GM19351 (cell line): ENCODE measurements at regions not wholly inside any gene's neighbourhood (a gene's known extent, or its start where the extent isn't known, plus 50 kb on each side); places are given as distances from the start of the nearest gene placed in this dataset.
"Not testable (repeated sequence)": the region's sequence is repeated elsewhere in the genome, so short reads cannot be mapped to it uniquely, and the experiment has no call there.

Source experiments
- ATAC-seq: cut with Tn5 transposase; IDR thresholded peaks from one replicate; pipeline ENCODE4 v1.9.1; 2021; ENCODE audit warnings: mild to moderate bottlenecking, moderate library complexity; ENCODE audit not compliant: unreplicated experiment

DNA sequence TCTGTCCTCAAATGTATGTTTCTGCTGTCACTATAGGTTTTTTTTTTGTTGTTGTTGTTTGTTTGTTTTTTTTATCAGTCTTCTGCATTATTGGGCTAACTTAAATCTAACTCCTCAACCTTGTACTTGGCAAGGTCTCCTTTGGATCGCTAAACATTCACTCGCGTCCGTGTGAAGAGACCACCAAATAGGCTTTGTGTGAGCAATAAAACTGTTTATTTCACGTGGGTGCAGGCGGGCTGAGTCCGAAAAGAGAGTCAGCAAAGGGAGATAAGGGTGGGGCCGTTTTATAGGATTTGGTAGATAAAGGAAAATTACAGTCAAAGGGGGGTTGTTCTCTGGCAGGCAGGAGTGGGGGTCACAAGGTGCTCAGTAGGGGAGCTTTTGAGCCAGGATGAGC, 845.6 kb upstream of the ANO3 start:
- not testable (repeated sequence) for ATAC-seq

DNA sequence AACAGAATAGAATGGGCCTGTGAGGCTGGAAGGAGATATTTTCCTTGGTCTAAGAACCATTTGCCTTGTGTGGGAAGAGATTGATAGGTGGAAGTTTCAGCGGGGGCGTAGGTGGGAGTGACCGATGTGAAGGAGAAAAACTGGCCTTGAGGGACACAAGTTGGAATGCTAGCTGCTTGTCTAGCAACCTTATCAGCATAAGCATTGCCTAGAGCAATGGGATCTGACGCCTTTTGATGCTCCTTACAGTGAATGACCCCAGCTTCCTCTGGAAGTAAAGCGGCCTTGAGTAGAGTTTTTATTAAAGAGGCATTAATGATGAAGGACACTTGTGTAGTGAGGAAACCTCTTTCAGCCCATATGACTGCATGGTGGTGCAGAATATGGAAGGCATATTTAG, 843.8 kb upstream of the ANO3 start:
- not testable (repeated sequence) for ATAC-seq

DNA sequence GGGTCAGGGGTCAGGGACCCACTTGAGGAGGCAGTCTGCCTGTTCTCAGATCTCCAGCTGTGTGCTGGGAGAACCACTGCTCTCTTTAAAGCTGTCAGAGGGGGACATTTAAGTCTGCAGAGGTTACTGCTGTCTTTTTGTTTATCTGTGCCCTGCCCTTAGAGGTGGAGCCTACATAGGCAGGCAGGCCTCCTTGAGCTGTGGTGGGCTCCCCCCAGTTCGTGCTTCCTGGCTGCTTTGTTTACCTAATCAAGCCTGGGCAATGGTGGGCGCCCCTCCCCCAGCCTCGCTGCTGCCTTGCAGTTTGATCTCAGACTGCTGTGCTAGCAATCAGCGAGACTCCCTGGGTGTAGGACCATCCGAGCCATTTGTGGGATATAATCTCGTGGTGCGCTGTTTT, 830.5 kb upstream of the ANO3 start:
- ATAC-seq: not testable (repeated sequence)

DNA sequence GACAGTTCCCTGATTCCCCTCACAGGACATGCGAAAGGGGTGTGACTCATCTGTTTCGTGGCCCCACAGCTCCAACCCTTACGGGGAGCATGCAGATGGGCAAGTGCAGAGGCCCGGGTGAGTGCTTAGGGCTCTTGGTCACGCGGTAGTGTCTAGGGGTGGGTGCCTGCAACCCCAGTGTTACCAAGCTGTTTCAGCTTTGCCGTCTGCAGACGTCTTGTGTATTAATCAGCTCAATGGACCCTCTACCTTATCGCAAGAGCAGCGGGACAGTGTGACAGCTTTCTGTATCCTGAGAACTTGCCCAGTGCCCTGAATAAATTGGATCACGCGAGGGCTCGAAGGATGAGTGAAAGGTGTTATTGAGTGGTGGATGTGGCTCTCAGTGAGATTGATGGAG, 816.4 kb upstream of the ANO3 start:
- no peak for ATAC-seq

DNA sequence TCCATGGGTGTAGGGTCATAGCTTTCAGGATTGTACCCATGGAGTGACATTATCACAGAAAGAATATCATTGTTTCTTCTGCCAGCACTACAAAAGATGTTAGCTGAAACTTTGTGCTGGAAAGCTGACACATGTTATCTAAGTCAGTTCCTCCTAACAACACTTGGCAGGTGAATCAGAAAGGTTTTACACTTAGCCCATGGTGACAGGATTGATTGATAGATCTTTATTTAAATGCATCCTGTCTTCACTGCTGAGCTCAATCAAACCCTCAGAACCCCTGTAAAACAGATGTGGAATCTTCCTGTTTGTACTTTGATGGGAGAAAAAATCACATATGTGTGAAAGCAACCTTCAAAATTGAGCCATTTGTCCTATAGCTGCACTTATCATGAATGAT, 811.5 kb upstream of the ANO3 start:
- ATAC-seq: no peak

DNA sequence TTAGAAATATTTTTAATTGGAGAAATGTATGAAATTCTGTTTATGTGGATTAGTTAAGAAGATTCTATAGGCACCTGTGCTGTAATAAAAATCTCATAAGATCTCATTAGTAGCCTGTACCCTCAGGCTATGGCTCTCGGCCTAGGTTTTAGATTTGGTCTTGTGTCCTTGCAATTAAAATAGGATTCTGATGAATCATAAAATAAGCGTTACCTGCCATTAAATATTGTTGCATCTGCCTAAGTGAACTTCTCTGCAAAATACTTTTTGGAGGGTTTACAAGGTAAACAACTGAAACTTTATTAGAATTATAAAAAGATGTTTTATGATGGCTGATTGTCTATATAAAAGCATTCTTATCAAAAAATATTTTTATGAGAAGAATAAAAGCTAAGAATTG, 804.1 kb upstream of the ANO3 start:
- ATAC-seq: no peak

DNA sequence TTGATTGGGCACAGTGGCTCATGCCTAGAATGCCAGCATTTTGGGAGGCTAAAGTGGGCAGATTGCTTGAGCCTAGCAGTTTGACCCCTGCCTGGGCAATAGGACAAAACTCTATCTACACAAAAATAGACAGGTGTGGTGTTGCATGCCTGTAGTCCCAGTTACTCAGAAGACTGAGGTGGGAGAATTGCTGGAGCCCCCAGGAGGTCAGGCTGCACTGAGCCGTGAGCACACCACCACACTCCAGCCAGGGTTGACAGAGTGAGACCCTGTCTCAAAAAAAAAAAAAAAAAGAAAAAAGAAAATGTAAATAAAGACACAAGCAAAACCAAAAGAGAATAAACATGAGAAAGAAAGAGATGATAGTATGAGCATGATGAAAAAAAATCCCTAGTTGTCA, 802.4 kb upstream of the ANO3 start:
- ATAC-seq: no peak

DNA sequence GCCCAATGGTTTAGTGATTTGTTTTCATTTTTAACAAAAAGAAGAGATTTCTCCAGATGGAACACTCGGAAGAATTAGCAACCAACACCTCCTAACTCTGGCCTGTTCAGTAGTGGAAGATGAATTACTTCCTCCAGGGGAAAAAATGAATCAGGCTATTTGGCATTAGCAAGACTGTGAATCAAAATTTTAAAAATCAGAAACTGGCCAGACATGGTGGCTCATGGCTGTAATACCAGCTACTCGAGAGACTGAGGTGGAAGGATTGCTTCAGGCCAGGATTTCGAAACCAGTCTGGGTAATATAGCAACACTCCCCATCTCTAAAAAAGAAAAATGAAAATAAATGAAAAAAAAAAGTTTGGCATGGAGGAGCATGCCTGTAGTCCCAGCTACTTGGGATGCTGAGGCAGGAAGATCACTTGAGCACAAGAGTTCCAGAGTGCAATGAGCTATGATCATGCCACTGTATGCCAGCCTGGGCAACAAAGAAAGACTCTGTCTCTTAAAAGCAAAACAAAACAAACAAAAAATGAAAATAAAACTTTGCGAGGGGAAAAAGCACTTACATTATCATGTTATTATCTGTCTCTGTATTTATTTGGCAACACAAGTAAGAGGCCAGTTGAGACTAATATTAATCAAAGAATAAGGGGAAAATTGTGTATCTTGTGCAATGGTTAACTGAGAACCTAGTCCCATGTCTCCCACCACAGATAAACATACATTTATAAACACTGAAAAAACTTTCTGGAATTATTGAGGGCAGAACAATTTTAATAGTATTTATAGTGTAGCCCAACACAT, 796.3 kb upstream of the ANO3 start:
- ATAC-seq: no peak

DNA sequence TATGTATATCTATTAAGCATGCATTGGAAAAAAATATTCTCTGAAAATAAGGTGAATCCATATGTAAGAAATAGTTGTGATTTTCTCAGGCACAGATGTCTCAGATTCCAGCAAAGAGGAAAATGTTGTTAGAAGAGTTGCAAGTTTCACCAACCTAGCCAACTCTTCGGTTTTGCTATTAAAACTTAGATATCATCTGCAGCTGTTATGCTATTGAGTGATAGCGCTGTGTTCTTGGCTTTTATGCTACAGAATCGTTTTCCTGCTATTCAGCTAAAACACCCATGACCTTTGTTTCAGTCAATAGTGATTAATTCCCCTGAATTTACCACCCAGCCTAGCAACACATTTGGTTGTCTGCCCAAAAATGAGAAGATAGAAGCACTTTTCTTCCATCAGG, 795.6 kb upstream of the ANO3 start:
- ATAC-seq: no peak

DNA sequence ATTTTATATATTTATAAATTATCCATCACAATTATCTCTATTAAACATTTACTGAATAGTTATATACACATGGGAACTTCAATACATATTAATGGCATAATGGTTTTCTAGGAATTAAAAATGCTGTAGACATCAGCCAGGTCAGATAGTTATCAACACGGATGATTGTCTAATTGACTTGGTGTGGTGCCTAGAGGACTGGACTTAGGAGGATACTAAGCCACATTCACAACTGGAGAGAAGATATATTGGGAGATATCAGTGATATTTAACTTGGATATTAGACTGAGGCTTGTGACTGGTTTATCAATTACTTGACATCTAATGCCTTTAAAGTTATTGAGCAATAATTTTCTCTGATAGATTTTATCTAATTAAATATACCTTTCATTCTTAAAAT, 794.5 kb upstream of the ANO3 start:
- no peak for ATAC-seq

DNA sequence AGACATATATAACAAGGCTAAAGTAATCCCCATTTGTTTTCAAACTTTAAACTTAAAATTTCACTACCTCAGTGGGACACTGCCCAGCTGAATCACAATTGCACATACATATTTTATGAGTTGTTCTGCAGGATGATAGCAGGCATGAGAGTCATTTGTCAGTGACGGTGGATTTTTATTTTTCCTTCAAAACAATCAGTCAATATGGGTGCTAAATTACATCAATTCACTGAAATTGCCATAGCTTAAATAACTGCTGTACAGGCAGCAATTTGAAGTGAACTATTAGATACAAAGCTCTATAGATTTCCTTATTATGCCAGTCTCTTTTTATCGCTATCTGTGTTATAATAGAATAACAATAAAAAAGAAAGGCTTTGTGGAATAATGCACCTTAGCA, 784.6 kb upstream of the ANO3 start:
- no peak for ATAC-seq

DNA sequence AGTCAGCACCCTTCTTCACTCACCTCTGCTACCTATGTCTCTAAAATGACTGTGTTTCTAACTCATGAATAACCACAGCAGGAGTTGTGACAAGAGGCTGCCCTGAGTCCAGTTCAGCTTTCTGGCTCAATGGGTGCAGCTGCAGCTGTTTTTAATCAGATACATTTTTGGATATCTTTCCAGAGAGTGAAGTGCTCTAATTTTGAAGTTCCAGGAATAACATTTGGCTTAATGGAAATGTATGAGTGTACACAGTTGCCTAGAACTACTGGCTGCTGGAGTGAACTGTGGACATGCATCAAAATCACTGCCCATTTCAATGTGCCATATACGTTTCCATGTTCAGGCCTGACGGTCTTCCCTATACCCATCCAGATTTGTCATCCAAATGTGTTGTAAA, 769.5 kb upstream of the ANO3 start:
- no peak for ATAC-seq

DNA sequence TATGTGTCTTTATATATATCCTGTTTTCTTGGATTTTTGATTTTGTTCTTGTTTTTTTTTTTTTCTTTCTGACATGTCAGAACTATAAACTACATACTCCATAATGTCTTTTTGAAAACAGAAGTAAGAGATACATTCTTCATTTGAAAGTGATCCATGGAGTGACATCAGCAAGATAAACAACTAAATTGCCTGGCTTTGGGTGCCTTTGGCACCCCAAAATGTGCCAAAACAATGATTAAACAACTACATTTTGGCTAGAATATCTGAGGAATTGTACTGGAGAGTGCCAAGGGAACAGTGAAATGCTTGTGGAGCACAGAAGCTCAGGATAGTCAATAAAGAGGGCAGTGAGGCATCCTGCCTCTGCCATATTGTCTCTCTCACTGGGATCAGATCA, 766.1 kb upstream of the ANO3 start:
- ATAC-seq: no peak

DNA sequence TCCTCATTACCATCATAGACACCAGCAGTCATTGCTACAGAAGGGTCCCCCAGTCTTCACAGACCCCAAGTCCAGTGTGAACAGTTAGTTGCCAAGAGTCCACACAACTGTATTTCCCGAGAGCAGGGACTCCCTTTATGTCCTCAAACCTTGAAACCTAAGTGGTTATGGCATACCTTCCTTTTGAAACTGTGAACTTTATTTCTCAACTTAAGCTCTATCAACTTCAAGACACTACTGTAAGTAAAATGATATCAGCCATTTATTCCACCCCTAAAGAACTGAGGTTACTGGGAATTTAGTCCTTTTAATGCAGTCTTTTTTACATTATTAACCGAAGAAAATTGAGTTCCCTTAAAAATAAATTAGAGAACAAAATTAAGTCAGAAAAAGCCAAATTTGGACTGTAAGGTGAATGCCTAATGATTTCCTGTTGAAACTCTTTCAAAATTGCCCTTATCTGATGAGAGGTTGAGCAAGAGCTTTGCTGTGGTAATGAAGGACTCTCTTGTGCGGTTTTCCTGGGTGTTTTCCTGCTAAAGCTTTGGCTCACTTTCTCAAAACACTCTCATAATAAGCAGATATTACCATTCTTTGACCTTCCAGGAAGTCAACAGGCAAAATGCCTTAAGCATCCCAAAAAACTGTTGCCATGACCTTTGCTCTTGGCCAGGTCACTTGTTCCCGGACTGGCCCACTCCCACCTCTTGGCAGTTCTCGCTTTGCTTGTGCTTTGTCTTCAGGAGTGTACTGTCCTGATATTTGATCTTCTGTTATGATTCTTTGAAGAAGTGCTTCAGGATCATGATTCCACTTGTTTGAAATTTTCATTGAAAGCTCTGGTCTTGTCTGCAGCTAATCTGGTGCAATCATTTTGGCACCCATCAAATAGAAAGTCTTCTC, 765.4 kb upstream of the ANO3 start:
- ATAC-seq: no peak

DNA sequence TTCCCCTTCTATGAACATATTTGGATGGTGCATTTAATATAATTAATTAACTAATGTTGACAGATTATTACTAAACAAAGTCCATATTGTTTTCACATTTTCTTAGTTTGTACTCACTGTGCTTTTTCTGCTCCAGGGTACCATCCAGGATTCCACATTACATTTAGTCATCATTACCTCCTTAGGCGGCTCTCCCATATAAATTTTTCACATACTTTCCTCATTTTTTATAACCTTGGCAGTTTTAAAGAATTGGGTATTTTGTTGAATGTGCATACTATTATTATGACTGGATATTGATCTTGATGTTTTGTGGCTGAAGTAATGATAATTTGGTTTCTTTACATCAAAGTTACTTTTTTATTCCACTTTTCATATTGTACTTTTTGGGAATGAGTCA, 755.6 kb upstream of the ANO3 start:
- ATAC-seq: no peak

DNA sequence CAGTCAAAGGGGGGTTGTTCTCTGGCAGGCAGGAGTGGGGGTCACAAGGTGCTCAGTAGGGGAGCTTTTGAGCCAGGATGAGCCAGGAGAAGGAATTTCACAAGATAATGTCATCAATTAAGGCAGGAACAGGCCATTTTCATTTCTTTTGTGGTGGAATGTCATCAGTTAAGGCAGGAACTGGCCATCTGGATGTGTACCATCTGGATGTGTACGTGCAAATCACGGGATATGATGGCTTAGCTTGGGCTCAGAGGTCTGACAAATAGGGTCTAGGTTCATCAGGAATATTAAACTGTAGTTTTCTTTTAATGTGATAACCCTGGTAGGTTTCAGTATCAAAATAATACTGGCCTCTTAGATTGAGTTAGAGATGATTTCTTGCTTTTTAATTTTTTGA, 752.4 kb upstream of the ANO3 start:
- not testable (repeated sequence) for ATAC-seq

DNA sequence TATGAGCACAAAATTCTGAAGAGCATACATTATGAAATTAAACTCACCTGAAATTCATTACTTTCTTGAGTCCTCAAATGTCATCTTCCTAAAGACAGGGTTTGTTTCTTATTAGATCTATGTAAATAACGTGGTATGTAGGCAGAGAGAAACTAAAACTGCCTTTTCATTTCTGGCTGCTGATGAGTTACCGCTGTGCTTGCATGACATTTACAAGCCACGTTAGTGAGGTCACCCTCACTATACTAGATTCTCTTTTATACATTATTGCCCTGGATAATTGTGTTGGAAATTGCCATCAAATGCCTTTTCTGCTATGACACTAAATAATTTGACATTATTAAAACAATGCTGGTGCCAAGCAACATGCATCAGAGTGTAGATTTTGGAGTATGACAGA, 748.3 kb upstream of the ANO3 start:
- no peak for ATAC-seq

DNA sequence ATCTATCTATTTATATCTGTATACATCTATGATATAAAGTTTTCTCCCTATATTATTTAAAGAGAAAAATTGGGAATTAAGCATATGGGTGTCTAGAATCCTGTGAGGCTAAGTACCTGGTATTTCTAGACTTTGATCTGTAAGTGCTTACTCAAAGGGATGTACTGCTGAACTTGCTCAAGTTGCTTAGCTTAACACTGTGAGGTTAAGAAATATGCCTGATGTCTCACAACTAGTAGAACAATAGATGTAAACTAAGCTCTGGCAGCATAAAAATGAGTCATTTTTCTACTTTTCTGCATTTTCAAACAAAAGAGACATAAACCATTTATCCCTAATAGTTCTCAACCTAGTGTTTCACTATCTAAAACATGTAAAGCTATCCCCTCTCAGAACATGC, 744.4 kb upstream of the ANO3 start:
- ATAC-seq: no peak

DNA sequence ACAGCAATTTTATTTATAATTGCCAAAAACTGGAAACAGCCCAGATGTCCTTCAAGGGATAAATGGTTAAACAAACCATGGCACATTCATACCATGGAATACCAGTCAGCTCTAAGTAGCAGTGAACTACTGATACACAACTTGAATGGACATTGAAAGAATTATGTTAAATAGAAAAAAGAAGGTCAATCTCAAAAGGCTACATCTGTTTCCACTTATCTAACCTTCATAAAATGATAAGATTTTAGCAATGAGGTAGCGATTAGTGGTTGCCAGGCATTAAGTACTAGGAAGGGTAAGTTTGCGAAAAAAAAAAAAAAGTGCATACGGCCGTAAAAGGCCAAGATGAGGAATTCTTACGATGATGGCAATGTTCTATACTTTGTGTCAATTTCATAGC, 738.7 kb upstream of the ANO3 start:
- ATAC-seq: no peak

DNA sequence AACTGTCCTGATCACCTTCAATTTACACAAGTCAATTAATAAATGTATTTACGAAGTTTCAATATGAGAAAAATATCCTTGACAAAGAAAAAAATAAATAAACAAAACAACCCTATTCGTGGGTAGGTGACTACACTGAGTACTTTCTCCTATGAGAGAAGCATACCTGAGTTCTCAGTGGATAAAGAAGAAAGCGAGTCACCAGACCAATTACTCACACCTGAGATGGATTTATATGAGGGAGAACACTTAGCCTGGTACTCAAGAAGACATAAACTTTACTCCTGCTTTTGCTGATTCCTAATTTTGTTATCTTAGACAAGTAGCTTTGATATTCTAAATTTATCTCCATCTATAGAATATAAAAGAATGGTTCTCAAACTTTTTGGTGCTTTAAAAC, 735.2 kb upstream of the ANO3 start:
- ATAC-seq: no peak

DNA sequence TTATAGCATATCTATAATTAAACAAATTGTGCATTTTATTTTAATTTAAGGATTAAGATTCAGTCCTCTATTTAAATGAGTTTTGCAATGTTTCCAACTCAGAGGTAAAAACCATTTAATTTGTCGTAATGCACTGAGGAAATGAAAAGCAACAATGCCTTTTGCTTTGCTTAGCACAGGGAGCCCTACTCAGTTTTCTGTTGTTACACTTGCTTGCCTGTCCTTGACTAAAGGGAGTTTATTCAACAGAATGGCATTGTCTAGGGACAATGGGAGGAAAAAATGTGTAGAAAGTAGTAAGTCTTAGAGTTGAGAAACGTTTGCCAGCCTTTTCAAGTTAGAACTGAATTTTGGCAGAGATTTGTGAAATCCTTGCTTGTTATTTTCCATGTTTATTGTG, 734.2 kb upstream of the ANO3 start:
- no peak for ATAC-seq

DNA sequence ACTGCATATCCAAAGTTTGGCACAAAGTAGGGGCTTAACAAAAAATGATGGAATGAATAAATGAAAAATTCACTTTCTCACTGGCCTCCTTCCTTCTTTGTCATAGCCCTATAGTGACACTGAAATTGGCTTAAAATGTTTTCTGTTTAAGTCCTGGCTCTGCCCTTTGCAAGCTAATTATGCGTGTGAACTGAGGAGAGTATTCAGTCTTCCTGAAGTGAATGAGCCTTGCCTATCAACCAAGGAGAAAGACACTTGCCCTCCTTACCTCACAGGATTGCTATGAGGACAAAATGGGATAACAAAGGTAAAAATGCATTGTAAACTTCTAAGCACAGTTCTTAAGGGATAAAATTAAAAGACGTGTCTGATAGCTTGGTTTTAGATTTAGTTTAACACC, 729.8 kb upstream of the ANO3 start:
- no peak for ATAC-seq
